Putamen (tissue), 1 donor: ENCODE measurements at regions not wholly inside any gene's neighbourhood (a gene's known extent, or its start where the extent isn't known, plus 50 kb on each side); places are given as distances from the start of the nearest gene placed in this dataset.
A peak's percentile ranks its signal among the peaks of the same experiment; 100 is the strongest.

ENCODE experiments used
- DNase-seq: peaks from one replicate; pipeline ENCODE4 v3.0.0-alpha.2; 2016; ENCODE audit warnings: low spot score

GRCh38 chr6:23424584-23424983 is 701.4 kb upstream of the NRSN1 start:
- DNase-seq = no peak

GRCh38 chr6:23435126-23435525 is 690.9 kb upstream of the NRSN1 start:
- no peak for DNase-seq

GRCh38 chr6:23435798-23436197 is 690.2 kb upstream of the NRSN1 start:
- DNase-seq = no peak

GRCh38 chr6:23441808-23442461 is 684.1 kb upstream of the NRSN1 start:
- no peak for DNase-seq

- no peak for DNase-seq
These were observed 680.8 kb upstream of the NRSN1 start for GRCh38 chr6:23445157-23445710.

- peak; percentile 59 for DNase-seq
These were observed 679.5 kb upstream of the NRSN1 start for GRCh38 chr6:23446469-23446967.

- no peak for DNase-seq
These were observed 678.3 kb upstream of the NRSN1 start for GRCh38 chr6:23447731-23448130.

GRCh38 chr6:23448281-23448680 is 677.7 kb upstream of the NRSN1 start:
- no peak for DNase-seq

GRCh38 chr6:23454080-23454976 is 671.7 kb upstream of the NRSN1 start:
- no peak for DNase-seq

GRCh38 chr6:23455754-23456153 is 670.3 kb upstream of the NRSN1 start:
- no peak for DNase-seq

GRCh38 chr6:23456396-23456795 is 669.6 kb upstream of the NRSN1 start:
- DNase-seq = no peak

GRCh38 chr6:23457321-23457720 is 668.7 kb upstream of the NRSN1 start:
- no peak for DNase-seq

- DNase-seq = no peak
These were observed 660.1 kb upstream of the NRSN1 start for GRCh38 chr6:23465912-23466311.

- no peak for DNase-seq
These were observed 648.4 kb upstream of the NRSN1 start for GRCh38 chr6:23477586-23477985.

GRCh38 chr6:23478312-23478711 is 647.7 kb upstream of the NRSN1 start:
- DNase-seq = no peak

GRCh38 chr6:23483896-23484295 is 642.1 kb upstream of the NRSN1 start:
- no peak for DNase-seq

GRCh38 chr6:23494367-23494766 is 631.6 kb upstream of the NRSN1 start:
- DNase-seq = no peak

GRCh38 chr6:23498013-23498412 is 628.0 kb upstream of the NRSN1 start:
- DNase-seq = no peak

GRCh38 chr6:23499549-23499948 is 626.5 kb upstream of the NRSN1 start:
- DNase-seq = no peak

GRCh38 chr6:23503173-23503572 is 622.8 kb upstream of the NRSN1 start:
- DNase-seq = no peak

GRCh38 chr6:23505026-23505425 is 621.0 kb upstream of the NRSN1 start:
- no peak for DNase-seq

- DNase-seq = no peak
These were observed 615.1 kb upstream of the NRSN1 start for GRCh38 chr6:23510778-23511510.
